GM23248 (cell line): ENCODE measurements at regions not wholly inside any gene's neighbourhood (a gene's known extent, or its start where the extent isn't known, plus 50 kb on each side); places are given as distances from the start of the nearest gene placed in this dataset. TPM values are rescaled to one million over a fixed set of nuclear protein-coding genes. Genes with fewer than 3 reads are reported as not detected.

ENCODE experiments used
- DNase-seq: peaks from one replicate; pipeline ENCODE4 v3.0.0-alpha.2; 2015
- H2AFZ ChIP-seq: fragments of 200-600 bp; sonication (generic); 2 replicates; pipeline ENCODE4 v1.6.1; 2016; ENCODE audit warnings: antibody characterized with exemption
- H3F3A ChIP-seq: fragments of 200-600 bp; sonication (generic); 2 replicates; pipeline ENCODE4 v1.6.1; 2016; ENCODE audit warnings: mild to moderate bottlenecking, antibody characterized with exemption, mixed run types; ENCODE audit not compliant: insufficient read depth
- H3K27ac ChIP-seq: fragments of 200-600 bp; sonication (generic); 2 replicates; pipeline ENCODE4 v1.5.1; 2016; ENCODE audit warnings: mild to moderate bottlenecking
- H3K27me3 ChIP-seq: fragments of 200-600 bp; sonication (generic); replicated peaks from 2 replicates; pipeline ENCODE4 v1.6.1; 2016; ENCODE audit warnings: mild to moderate bottlenecking; ENCODE audit not compliant: insufficient read depth
- H3K36me3 ChIP-seq: fragments of 200-600 bp; sonication (generic); 2 replicates; pipeline ENCODE4 v1.6.1; 2016; ENCODE audit warnings: low read depth, mild to moderate bottlenecking
- H3K4me1 ChIP-seq: fragments of 200-600 bp; sonication (generic); 2 replicates; pipeline ENCODE4 v1.6.1; 2016; ENCODE audit warnings: mild to moderate bottlenecking; ENCODE audit not compliant: insufficient read depth
- H3K4me2 ChIP-seq: fragments of 200-600 bp; sonication (generic); one replicate; pipeline ENCODE4 v1.6.1; 2016; ENCODE audit warnings: mild to moderate bottlenecking; ENCODE audit not compliant: unreplicated experiment
- H3K4me3 ChIP-seq: fragments of 200-600 bp; sonication (generic); 2 replicates; pipeline ENCODE4 v1.5.1; 2016; ENCODE audit warnings: mild to moderate bottlenecking
- H3K79me2 ChIP-seq: fragments of 200-600 bp; sonication (generic); 2 replicates; pipeline ENCODE4 v1.6.1; 2016; ENCODE audit warnings: mild to moderate bottlenecking; ENCODE audit not compliant: insufficient read depth
- H3K9ac ChIP-seq: fragments of 200-600 bp; sonication (generic); 2 replicates; pipeline ENCODE4 v1.6.1; 2016; ENCODE audit warnings: mild to moderate bottlenecking
- H3K9me2 ChIP-seq: fragments of 200-600 bp; sonication (generic); 2 replicates; pipeline ENCODE4 v1.6.1; 2016; ENCODE audit warnings: mixed run types, mild to moderate bottlenecking, moderate library complexity; ENCODE audit not compliant: insufficient read depth
- H3K9me3 ChIP-seq: fragments of 200-600 bp; sonication (generic); one replicate; pipeline ENCODE4 v1.6.1; 2017; ENCODE audit warnings: low read depth
- H4K20me1 ChIP-seq: fragments of 200-600 bp; sonication (generic); 2 replicates; pipeline ENCODE4 v1.6.0; 2016; ENCODE audit not compliant: insufficient read depth
- EZH2 ChIP-seq: fragments of 200-600 bp; sonication (generic); IDR thresholded peaks from 2 replicates; pipeline ENCODE4 v1.6.1; 2018; ENCODE audit warnings: antibody characterized with exemption, mild to moderate bottlenecking; ENCODE audit not compliant: insufficient read depth, poor library complexity, severe bottlenecking
- EZH2phosphoT487 ChIP-seq: fragments of 200-600 bp; sonication (generic); IDR thresholded peaks from 2 replicates; pipeline ENCODE4 v1.6.1; 2018; ENCODE audit warnings: antibody characterized with exemption, moderate library complexity, mild to moderate bottlenecking, low read depth; ENCODE audit not compliant: insufficient read depth
- WGBS, 2 experiments: methylation state at CpG; one replicate each; pipeline ENCODE4 v1.1.6; 2015 to 2017; ENCODE audit warnings: low lambda C conversion rate in 2 of 2, low coverage in 1 of 2; ENCODE audit errors: missing lambda C conversion rate in 2 of 2; 5-methylcytosine and 5-hydroxymethylcytosine counted together
- in situ Hi-C: fragments of 300-500 bp; cut with MboI; formaldehyde crosslinking; loops from 2 replicates; pipeline ENCODE4 v1.15.0; 2020
- small RNA-seq: library from RNA; depleted of rRNA; stranded (forward); fragments of <200 nt; gene quantifications from one replicate; pipeline ENCODE3, GENCODE V24; 2014; ENCODE audit warnings: low read depth, low replicate concordance

DNA sequence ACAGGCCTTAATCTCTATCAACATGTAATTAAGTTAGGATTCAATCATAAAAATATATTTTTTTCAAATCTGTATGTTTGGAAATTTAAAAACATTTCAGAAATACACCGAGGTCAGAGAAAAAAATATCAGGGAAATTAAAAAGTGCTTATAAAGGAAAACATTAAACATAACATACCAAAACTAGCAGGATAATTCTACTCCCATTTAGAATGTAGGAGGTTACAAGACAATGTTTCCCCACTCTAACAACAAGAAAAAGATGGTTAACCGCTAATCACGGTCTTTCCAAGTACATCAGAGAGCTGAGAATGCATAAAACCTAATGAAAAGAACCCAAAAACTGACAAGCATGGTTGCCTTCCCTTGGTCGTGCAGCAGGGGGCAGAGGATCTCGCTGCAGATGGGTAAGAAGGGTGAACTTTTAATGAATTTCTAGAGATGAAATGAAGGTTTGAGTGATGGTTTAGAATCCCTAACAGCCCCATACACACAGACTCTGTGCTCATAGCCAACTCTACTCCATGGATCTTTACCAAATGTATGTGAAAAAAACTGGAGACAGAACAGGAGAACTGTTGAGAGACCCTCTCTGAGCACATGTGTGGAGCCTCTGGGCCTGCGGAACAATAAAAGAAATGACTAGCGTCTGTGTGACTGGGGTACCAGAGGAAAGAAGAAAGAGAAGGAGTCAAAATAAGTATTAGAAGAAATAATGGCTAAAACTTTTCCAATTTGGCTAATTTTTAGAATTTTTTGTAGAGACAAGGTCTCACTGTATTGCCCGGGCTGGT, 51.3 kb upstream of the LSM14A start:
- Histone ChIP-seq H3K9me2 (no peaks in the 10 kb centered on the region), H2AFZ (no peak overlapping the region), H3K9me3 (no peaks in the 10 kb centered on the region), H3K4me1 (no peaks in the 10 kb centered on the region), H3K36me3 (no peaks in the 10 kb centered on the region), H3K79me2 (no peaks in the 10 kb centered on the region), H3K27me3 (no peaks in the 10 kb centered on the region; the same call in 1 of the 2 replicates), H4K20me1 (no peaks in the 10 kb centered on the region), H3K27ac (no peak overlapping the region), H3K4me3 (no peak overlapping the region), H3F3A (no peaks in the 10 kb centered on the region), H3K4me2 (no peak overlapping the region), H3K9ac (no peak overlapping the region)
- TF ChIP-seq EZH2phosphoT487 (no peak), EZH2 (no peak)
- in situ Hi-C loops: no loop called here
- whole genome bisulfite sequencing, 2 experiments: 57 to 61% methylated on average over 8 of the region's 8 CpGs
- peak; percentile 62 for DNase-seq

Small RNA genes lying in the stretch of these regions (small RNA-seq; reads per million reads assigned to genes)
- gene RN7SL150P: not detected
- not detected for gene RPS4XP23
